ENCODE measurements at regions not wholly inside any gene's neighbourhood (a gene's known extent, or its start where the extent isn't known, plus 50 kb on each side); places are given as distances from the start of the nearest gene placed in this dataset.

- TF ChIP-seq, protein P1, sequence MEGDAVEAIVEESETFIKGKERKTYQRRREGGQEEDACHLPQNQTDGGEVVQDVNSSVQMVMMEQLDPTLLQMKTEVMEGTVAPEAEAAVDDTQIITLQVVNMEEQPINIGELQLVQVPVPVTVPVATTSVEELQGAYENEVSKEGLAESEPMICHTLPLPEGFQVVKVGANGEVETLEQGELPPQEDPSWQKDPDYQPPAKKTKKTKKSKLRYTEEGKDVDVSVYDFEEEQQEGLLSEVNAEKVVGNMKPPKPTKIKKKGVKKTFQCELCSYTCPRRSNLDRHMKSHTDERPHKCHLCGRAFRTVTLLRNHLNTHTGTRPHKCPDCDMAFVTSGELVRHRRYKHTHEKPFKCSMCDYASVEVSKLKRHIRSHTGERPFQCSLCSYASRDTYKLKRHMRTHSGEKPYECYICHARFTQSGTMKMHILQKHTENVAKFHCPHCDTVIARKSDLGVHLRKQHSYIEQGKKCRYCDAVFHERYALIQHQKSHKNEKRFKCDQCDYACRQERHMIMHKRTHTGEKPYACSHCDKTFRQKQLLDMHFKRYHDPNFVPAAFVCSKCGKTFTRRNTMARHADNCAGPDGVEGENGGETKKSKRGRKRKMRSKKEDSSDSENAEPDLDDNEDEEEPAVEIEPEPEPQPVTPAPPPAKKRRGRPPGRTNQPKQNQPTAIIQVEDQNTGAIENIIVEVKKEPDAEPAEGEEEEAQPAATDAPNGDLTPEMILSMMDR (IDR thresholded peaks at IDR 0.05), result no peak
- no peak for TF ChIP-seq POLR2A (IDR thresholded peaks at IDR 0.05)
Observed at GRCh38 chr7:149595541-149595940, 97.9 kb upstream of the ZNF746 start.
